H1 (cell line): ENCODE measurements at regions not wholly inside any gene's neighbourhood (a gene's known extent, or its start where the extent isn't known, plus 50 kb on each side); places are given as distances from the start of the nearest gene placed in this dataset.

Experiments used
- CTCF ChIA-PET: fragments of 300-600 bp; sonication (Branson Sonifier 250); formaldehyde crosslinking; loops from one replicate; lab custom pipeline; 2021; ENCODE audit not compliant: partially characterized antibody; lab: Charles Lee
- POLR2A ChIA-PET: fragments of 300-600 bp; sonication (Branson Sonifier 250); formaldehyde crosslinking; loops from one replicate; lab custom pipeline; 2021; ENCODE audit warnings: inconsistent platforms; ENCODE audit not compliant: partially characterized antibody; lab: Charles Lee
- DNase-seq, 2 experiments: peaks; one replicate each; pipeline versions ENCODE4 v3.0.0 to v3.0.0-alpha.2; 2010 to 2022; ENCODE audit warnings: low spot score in 2 of 2, low read depth in 1 of 2, mixed read lengths in 1 of 2
- FAIRE-seq: peaks from 2 replicates; lab custom pipeline; 2011; peaks lifted over from hg19 to GRCh38; lab: Jason Lieb, UNC
- H2AFZ ChIP-seq: 2 replicates; pipeline ENCODE4 v1.8.1; 2012; ENCODE audit warnings: low read length, inconsistent platforms
- H2AK5ac ChIP-seq: 2 replicates; pipeline ENCODE4 v1.6.1; 2013; ENCODE audit warnings: low read depth, low read length
- H2BK120ac ChIP-seq: replicated peaks from 2 replicates; pipeline ENCODE3; 2013; ENCODE audit warnings: low read depth, low read length, inconsistent platforms
- H2BK12ac ChIP-seq: 2 replicates; pipeline ENCODE4 v1.6.1; 2013; ENCODE audit warnings: low read depth, low read length
- H2BK15ac ChIP-seq: 2 replicates; pipeline ENCODE4 v1.6.1; 2013; ENCODE audit warnings: low read length
- H2BK20ac ChIP-seq: 2 replicates; pipeline ENCODE4 v1.6.1; 2013; ENCODE audit warnings: low read length
- H2BK5ac ChIP-seq: 2 replicates; pipeline ENCODE4 v1.6.1; 2013; ENCODE audit warnings: low read depth, low read length
- H3K14ac ChIP-seq: 2 replicates; pipeline ENCODE4 v1.6.1; 2013; ENCODE audit warnings: inconsistent platforms; ENCODE audit not compliant: insufficient read length
- H3K18ac ChIP-seq: 2 replicates; pipeline ENCODE4 v1.6.1; 2013; ENCODE audit warnings: low read length; ENCODE audit errors: extremely low read depth
- H3K23ac ChIP-seq: 2 replicates; pipeline ENCODE4 v1.6.1; 2013; ENCODE audit warnings: inconsistent platforms; ENCODE audit not compliant: insufficient read length
- H3K23me2 ChIP-seq: 2 replicates; pipeline ENCODE4 v1.6.1; 2013; ENCODE audit warnings: low read depth, low read length
- H3K27ac ChIP-seq: 2 replicates; pipeline ENCODE4 v1.6.1; 2011; ENCODE audit warnings: low read depth, low read length, inconsistent platforms
- H3K27me3 ChIP-seq, 4 experiments: replicated peaks in 1 of 4; 1 replicate in 1 of 4; 2 replicates in 3 of 4; pipeline versions ENCODE4 v1.6.1 to v1.8.1; 2011 to 2013; ENCODE audit warnings: low read length in 3 of 4, mild to moderate bottlenecking in 3 of 4, inconsistent platforms in 2 of 4, mixed read lengths in 2 of 4, moderate library complexity in 1 of 4; ENCODE audit not compliant: control insufficient read depth in 3 of 4, insufficient read depth in 3 of 4; ENCODE audit errors: extremely low read depth in 1 of 4
- H3K36me3 ChIP-seq, 4 experiments: 2 replicates each; pipeline versions ENCODE4 v1.6.1 to v1.8.1; 2011 to 2013; ENCODE audit warnings: mild to moderate bottlenecking in 4 of 4, low read length in 3 of 4, moderate library complexity in 2 of 4, control low read depth in 1 of 4, inconsistent platforms in 1 of 4; ENCODE audit not compliant: insufficient read depth in 4 of 4, control insufficient read depth in 2 of 4
- H3K4ac ChIP-seq: replicated peaks from 2 replicates; pipeline ENCODE3; 2013; ENCODE audit warnings: low read length, low read depth, mixed read lengths, inconsistent platforms; ENCODE audit not compliant: insufficient read length
- H3K4me1 ChIP-seq, 4 experiments: replicated peaks in 1 of 4; 1 replicate in 1 of 4; 2 replicates in 3 of 4; pipeline versions ENCODE4 v1.6.1 to v1.8.1; 2011 to 2013; ENCODE audit warnings: low read length in 3 of 4, inconsistent platforms in 2 of 4, mixed read lengths in 1 of 4; ENCODE audit not compliant: insufficient read depth in 4 of 4, control insufficient read depth in 3 of 4
- H3K4me2 ChIP-seq, 2 experiments: 2 replicates each; pipeline versions ENCODE4 v1.6.1 to v1.8.1; 2011 to 2013; ENCODE audit warnings: low read depth in 2 of 2, low read length in 2 of 2, control low read depth in 1 of 2, inconsistent platforms in 1 of 2, mild to moderate bottlenecking in 1 of 2; ENCODE audit not compliant: insufficient read depth in 1 of 2
- H3K4me3 ChIP-seq, 4 experiments: fragments of 200-600, 300-600 bp in 1 of 4; sonication (generic), shearing (Covaris generic), sonication (Bioruptor Twin) in 1 of 4; 2 replicates each; pipeline versions ENCODE4 v1.5.1 to v1.8.1; 2011 to 2016; ENCODE audit warnings: low read length in 4 of 4, low read depth in 3 of 4, control low read depth in 2 of 4, inconsistent platforms in 2 of 4, mild to moderate bottlenecking in 2 of 4, mixed read lengths in 1 of 4, moderate library complexity in 1 of 4; ENCODE audit not compliant: insufficient read depth in 2 of 4; ENCODE audit errors: extremely low read depth in 1 of 4
- H3K56ac ChIP-seq: replicated peaks from 2 replicates; pipeline ENCODE3; 2013; ENCODE audit warnings: low read depth, mild to moderate bottlenecking, mixed read lengths, low read length, inconsistent platforms; ENCODE audit not compliant: insufficient read length
- H3K79me1 ChIP-seq: 2 replicates; pipeline ENCODE4 v1.6.1; 2013; ENCODE audit warnings: low read depth, low read length, control low read depth
- H3K79me2 ChIP-seq, 2 experiments: 2 replicates each; pipeline versions ENCODE4 v1.6.1 to v1.8.1; 2012 to 2013; ENCODE audit warnings: low read length in 2 of 2, mild to moderate bottlenecking in 2 of 2, inconsistent platforms in 1 of 2; ENCODE audit not compliant: insufficient read depth in 2 of 2, control insufficient read depth in 1 of 2
- H3K9ac ChIP-seq, 4 experiments: replicated peaks in 1 of 4; 1 replicate in 1 of 4; 2 replicates in 3 of 4; pipeline versions ENCODE4 v1.6.1 to v1.8.1; 2011 to 2013; ENCODE audit warnings: low read depth in 3 of 4, low read length in 3 of 4, control low read depth in 2 of 4, mild to moderate bottlenecking in 2 of 4, moderate library complexity in 2 of 4, inconsistent platforms in 1 of 4; ENCODE audit errors: extremely low read depth in 1 of 4
- H3K9me3 ChIP-seq, 2 experiments: 2 replicates each; pipeline versions ENCODE4 v1.6.1 to v1.8.1; 2012 to 2013; ENCODE audit warnings: mild to moderate bottlenecking in 2 of 2, moderate library complexity in 2 of 2, control low read depth in 1 of 2, inconsistent platforms in 1 of 2, low read depth in 1 of 2, low read length in 1 of 2, mixed read lengths in 1 of 2; ENCODE audit not compliant: insufficient read depth in 2 of 2
- H4K20me1 ChIP-seq, 2 experiments: replicated peaks in 1 of 2; 2 replicates each; pipeline versions ENCODE3 to v1.8.1; 2011 to 2013; ENCODE audit warnings: inconsistent platforms in 2 of 2, low read length in 2 of 2, mild to moderate bottlenecking in 1 of 2; ENCODE audit not compliant: insufficient read depth in 2 of 2, control insufficient read depth in 1 of 2
- H4K5ac ChIP-seq: 2 replicates; pipeline ENCODE4 v1.6.1; 2013; ENCODE audit warnings: low read length, low read depth, mixed read lengths, inconsistent platforms; ENCODE audit not compliant: insufficient read length
- H4K8ac ChIP-seq: 2 replicates; pipeline ENCODE4 v1.8.0; 2013; ENCODE audit warnings: mild to moderate bottlenecking, moderate library complexity, low read length, inconsistent platforms; ENCODE audit not compliant: insufficient read depth; ENCODE audit errors: extremely low read depth
- H4K91ac ChIP-seq: replicated peaks from 2 replicates; pipeline ENCODE3; 2013; ENCODE audit warnings: low read length, mixed read lengths, inconsistent platforms; ENCODE audit not compliant: insufficient read length
- JUND ChIP-seq: IDR thresholded peaks from 2 replicates; pipeline ENCODE4 v1.6.1; 2011; ENCODE audit warnings: mild to moderate bottlenecking, improper control_type of control experiment, low read length
- RBBP5 ChIP-seq: IDR thresholded peaks from 2 replicates; pipeline ENCODE4 v1.7.1; 2012; ENCODE audit warnings: low read depth, mild to moderate bottlenecking, inconsistent platforms, low read length, moderate library complexity, borderline replicate concordance
- WGBS, 2 experiments: shearing (Covaris generic) in 1 of 2; methylation state at CpG; one replicate each; pipeline versions ENCODE4 v1.1.6 to v1.1.7; 2013 to 2015; ENCODE audit warnings: low lambda C conversion rate in 2 of 2, mixed read lengths in 2 of 2, inconsistent platforms in 1 of 2, low coverage in 1 of 2, missing lambda C conversion rate in 1 of 2; ENCODE audit not compliant: insufficient replicate concordance in 2 of 2, insufficient coverage in 1 of 2, insufficient read length in 1 of 2; ENCODE audit errors: extremely low coverage in 1 of 2, missing lambda C conversion rate in 1 of 2; 5-methylcytosine and 5-hydroxymethylcytosine counted together

DNA sequence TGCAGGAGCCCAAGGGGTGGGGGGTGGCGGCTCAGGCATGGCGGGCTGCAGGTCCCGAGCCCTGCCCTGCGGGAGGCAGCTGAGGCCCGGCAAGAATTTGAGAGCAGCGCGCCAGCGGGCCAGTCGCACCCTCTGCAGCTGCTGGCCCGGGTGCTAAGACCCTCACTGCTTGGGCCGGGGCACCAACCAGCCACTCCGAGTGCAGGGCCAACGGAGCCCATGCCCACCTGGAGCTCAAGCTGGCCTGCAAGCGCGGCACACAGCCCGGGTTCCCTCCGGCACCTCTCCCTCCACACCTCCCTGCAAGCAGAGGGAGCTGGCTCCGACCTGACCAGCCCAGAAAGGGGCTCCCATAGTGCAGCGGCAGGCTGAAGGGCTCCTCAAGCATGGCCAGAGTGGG lies 758.2 kb upstream of the INTU start:
- H3K9ac ChIP-seq = no peak overlapping the region
- H3K36me3 ChIP-seq = no peaks in the 10 kb centered on the region
- H2BK15ac ChIP-seq = no peak overlapping the region
- CTCF ChIA-PET = interaction anchor here (0.8 kb wide), 1 partner anchor 10 kb away, joined by 3 read pairs; no protein-coding TSS in a partner anchor
- TF ChIP-seq RBBP5 (no peak), JUND (no peak)
- DNase-seq = no peak
- no peak overlapping the region for H2BK120ac ChIP-seq
- no peak overlapping the region for H2AK5ac ChIP-seq
- H3K27me3 ChIP-seq = no peaks in the 10 kb centered on the region
- H3K9me3 ChIP-seq = peaks cover 0 to 8% of the 10 kb centered on the region in 2 experiments; a peak in 1 of 4 replicates
- H3K4me2 ChIP-seq = no peak overlapping the region
- H3K14ac ChIP-seq = no peak overlapping the region
- H4K5ac ChIP-seq = no peak overlapping the region
- no peak overlapping the region for H2BK12ac ChIP-seq
- H3K4me1 ChIP-seq = no peaks in the 10 kb centered on the region
- H3K27ac ChIP-seq = no peak overlapping the region
- H3K79me1 ChIP-seq = no peaks in the 10 kb centered on the region
- no peak overlapping the region for H3K23ac ChIP-seq
- POLR2A ChIA-PET = no interaction called here
- no peak overlapping the region for H4K91ac ChIP-seq
- H4K8ac ChIP-seq = peak overlapping the region; percentile 51; the same call in 1 of the 2 replicates
- no peak overlapping the region for H2AFZ ChIP-seq
- no peak for FAIRE-seq
- WGBS, 2 experiments = 86% methylated on average over 15 of the region's 19 CpGs; no CpG with 5 or more reads in 1 of the 2 experiments
- H2BK5ac ChIP-seq = no peak overlapping the region
- no peak overlapping the region for H3K18ac ChIP-seq
- no peak overlapping the region for H3K4ac ChIP-seq
- H3K4me3 ChIP-seq = no peak overlapping the region
- no peaks in the 10 kb centered on the region for H4K20me1 ChIP-seq
- H3K56ac ChIP-seq = no peak overlapping the region
- H3K23me2 ChIP-seq = no peaks in the 10 kb centered on the region
- H3K79me2 ChIP-seq = no peaks in the 10 kb centered on the region
- no peak overlapping the region for H2BK20ac ChIP-seq
